GM18873 (cell line): ENCODE measurements at regions not wholly inside any gene's neighbourhood (a gene's known extent, or its start where the extent isn't known, plus 50 kb on each side); places are given as distances from the start of the nearest gene placed in this dataset.

Experiments used
- ATAC-seq: cut with Tn5 transposase; IDR thresholded peaks from one replicate; pipeline ENCODE4 v1.9.1; 2021; ENCODE audit warnings: mild to moderate bottlenecking, moderate library complexity, moderate number of reproducible peaks; ENCODE audit not compliant: unreplicated experiment, low FRiP score

DNA sequence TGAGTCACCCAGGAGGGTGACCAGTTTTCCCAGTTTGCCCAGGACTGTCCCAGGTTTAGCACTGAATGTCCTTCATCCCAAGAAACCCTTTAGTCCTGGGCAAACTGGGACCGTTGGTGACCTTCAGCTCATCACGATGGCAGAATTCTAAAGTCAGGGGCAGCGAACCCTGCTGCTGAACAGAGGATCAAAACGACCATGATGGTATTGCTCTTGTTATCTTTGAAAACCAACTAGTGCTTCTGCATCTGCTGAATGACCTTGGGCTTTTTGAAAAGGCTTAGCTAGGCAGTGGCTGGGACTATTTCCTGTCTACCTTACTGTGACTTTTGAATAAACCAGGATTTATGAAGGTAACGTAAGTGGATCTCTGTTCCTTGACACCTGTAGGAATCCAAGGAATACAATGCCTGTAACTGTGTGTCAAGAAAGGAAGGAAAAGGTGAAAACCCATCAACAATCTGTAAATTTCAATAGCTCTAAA lies 281.9 kb downstream of the SOX9 start:
- ATAC-seq, result no peak

DNA sequence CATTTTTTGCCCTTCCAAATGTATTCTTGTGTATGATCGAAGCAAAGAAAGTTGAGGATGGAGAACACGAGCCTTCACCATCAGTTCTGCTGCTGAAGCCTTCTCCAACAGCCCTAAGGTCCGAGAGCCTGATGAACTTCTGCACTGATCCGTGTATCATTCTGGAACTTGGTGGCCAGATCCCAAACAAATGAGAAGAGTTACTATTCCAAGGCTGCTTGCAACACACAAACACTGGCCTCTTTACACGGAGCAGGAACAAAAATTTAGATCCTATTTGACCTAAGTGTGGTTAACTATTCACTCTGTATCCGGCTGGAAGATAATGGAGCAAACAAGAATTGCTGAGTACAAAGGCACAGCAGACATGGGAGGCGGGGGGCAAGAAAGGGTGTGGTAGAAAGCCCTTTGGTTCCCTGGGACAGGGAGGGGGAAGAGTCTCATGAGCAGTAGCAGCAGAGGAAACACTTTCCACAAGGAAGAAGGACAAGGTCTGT lies 282.9 kb downstream of the SOX9 start:
- ATAC-seq, result no peak

GRCh38 chr17:72404872-72405271 lies 284.1 kb downstream of the SOX9 start:
- ATAC-seq, result no peak

- no peak for ATAC-seq
Measured at GRCh38 chr17:72405662-72406230, 284.9 kb downstream of the SOX9 start.

DNA sequence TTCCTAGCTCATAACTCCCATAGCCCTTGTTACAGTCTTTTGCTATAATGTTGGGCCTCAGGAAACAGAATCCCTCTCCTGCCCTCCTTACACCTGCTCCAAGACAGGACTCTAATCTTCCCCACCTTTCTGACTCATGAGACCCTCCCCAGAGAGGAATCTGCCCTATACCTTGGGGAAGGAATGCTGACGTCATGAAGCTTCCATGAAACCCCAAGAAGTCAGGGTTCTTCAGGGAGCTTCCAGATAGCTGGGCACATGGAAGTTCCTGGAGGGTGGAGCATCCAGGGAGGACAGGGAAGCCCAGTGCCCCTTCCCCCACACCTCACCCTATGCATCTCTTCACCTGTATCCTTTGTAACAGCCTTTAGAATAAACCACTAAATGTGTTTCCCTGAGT lies 285.7 kb downstream of the SOX9 start:
- no peak for ATAC-seq

DNA sequence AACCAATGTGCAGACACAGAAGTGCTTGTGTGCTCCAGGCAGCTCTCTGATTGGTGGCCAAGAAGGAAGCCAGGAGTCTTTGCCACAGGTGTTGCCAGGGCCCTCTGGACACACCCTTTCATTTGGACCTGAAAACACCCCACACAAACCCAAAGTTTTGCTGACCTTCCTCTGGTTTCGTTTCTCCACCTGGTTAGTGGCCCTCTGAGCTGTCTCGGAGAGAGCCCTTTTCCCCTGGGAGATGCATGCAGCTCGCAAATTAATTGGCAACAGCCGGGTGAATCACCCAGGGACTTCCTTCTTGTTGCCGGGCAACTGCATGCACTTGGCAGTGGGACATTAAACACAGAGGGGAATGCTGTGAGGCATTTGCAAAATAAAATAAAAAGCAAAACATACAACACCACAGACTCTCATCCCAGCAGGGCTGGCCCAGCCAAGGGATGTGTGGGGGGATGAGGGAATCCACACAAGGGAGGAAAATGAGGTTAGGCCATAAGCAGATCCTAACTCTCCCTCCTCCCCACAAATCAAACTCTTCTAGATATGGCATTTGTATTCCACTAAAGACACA lies 286.6 kb downstream of the SOX9 start:
- peak; percentile 81 for ATAC-seq

- no peak for ATAC-seq
Measured at GRCh38 chr17:72407931-72408330, 287.1 kb downstream of the SOX9 start.

- ATAC-seq, result no peak
Measured at GRCh38 chr17:72408641-72409040, 287.8 kb downstream of the SOX9 start.

DNA sequence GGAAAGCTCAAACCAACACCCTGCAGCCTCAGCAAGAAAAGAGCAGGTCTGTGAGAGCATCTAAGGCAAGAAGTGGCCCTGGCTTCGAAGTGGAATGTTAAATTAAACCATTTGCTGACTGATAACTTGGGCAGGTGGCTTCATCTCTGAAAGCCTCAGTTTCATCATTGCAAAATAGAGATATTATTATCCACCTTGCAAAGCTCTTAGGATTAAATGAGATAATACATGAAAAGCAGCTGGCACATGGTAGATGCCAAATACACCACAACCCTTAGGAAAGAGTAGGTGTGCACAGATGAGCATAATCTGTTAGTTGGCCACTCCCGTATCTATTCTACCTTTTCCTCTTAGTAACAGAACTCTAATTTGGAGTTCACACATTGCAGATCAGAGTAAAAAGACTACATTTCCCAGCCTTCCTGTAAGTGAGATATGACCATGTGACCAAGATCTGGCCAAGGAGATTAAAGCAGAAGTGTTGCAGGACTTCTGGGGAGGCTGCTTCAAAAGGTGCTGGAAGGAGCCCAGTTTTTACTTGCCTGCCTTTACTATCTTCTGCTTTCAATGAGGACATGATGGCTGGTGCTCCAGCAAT lies 288.7 kb downstream of the SOX9 start:
- ATAC-seq, result no peak

GRCh38 chr17:72411124-72411563 lies 290.3 kb downstream of the SOX9 start:
- no peak for ATAC-seq

DNA sequence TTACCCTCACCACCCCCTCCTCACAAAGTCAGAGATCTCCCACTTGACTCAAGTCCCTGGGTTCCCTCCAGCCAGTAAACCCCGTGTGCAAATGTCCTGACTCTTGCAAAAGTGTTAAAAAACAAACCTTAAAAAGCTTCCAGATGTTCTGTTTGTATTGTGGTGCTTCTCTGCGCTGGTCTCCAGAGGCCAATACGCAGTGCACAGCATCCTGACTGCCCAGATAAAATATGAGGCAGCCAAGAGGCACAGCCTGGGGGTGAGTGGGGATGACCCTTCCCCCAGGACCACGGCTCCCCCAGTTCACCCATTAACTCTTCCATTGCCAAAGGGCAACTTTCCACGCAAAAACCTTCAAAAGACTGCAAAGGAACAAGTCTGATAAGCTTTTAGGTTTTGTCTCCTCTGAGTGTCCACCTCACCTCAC lies 291.8 kb downstream of the SOX9 start:
- ATAC-seq, result no peak

DNA sequence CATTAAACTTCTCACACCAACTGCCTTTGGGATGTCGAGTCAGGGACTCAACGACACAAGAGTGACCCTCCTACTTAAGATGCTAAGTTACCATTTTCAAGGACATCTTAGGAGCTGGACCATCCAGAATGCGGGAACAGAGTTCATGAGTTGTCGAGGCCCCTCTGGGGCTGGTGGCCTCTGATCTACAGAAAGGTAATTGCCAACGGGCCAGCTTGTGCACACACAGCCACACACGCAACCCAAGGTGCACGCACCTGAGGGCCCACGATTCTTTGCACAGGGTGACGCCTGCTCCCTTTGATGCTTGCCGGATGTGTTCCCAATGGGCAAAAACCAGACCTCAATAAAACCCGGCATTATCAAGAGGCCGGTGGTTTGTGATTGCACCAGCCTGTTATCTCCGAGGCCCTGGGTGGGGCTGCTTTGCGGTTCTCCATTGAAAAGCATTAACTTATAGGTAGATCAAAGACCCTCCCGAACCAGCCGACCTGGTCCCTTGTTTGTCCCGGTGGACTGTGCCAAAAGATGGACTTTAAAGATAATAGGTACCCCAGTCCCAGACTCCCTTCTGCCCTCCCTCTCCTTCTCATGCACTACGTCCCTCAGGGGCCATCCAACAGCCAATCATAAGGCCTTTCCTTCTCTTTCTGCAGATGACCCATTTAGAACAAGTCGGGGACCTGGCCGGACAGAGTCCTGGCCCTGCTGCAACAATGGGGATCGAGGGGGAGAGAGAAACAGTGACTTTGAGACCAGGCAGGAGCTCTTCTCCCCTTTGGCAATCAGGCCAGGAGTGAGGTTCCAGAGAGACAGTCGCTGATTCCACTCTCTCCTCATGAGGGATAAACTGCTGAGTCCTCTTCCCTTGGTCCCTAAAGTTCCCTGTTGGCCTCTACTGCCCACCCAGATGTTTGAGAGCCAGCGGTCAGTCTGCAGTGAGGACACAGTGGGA lies 292.5 kb downstream of the SOX9 start:
- ATAC-seq, result no peak

- ATAC-seq, result no peak
Measured at GRCh38 chr17:72414032-72414396, 293.2 kb downstream of the SOX9 start.

DNA sequence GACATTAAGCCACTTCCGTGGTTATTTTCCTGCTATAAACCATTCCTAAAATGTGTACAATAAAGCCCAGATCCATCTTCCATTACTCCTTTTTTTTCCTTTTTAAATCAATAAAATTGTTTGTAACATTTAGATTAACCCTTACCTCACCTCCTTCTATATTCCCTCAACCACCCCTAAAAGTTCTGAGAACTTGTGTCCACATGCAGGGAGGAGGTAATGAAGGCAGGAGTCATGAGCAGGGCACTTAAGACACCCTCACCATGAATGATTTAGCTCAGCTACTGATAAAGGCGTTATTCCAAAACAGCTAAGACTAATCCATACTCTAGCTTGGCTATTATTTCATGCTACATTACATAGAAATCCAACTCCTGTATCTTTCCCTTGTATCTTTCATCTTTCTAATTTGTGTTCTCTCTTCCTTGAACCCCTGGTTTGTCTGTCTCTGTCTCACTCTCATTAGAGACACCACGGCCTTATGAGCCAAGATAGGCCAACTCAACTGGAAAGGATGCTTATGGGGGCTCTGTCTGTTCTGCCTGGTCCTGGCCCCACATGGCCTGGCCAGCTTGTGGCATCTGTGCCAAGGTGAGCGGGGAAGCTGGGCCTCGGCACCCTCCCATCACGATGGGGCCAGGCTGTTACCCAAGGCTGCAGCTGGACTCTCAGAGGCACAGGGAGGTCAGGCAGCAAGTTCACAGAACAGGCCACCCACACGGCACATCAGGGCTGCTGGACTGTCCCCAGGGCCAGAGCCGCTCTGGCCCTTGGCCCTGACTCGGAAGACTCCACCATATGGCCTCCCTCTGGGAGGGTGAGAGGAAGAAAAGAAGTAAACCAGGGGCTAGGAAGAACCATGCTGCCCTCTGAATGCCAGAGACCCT lies 294.4 kb downstream of the SOX9 start:
- no peak for ATAC-seq

DNA sequence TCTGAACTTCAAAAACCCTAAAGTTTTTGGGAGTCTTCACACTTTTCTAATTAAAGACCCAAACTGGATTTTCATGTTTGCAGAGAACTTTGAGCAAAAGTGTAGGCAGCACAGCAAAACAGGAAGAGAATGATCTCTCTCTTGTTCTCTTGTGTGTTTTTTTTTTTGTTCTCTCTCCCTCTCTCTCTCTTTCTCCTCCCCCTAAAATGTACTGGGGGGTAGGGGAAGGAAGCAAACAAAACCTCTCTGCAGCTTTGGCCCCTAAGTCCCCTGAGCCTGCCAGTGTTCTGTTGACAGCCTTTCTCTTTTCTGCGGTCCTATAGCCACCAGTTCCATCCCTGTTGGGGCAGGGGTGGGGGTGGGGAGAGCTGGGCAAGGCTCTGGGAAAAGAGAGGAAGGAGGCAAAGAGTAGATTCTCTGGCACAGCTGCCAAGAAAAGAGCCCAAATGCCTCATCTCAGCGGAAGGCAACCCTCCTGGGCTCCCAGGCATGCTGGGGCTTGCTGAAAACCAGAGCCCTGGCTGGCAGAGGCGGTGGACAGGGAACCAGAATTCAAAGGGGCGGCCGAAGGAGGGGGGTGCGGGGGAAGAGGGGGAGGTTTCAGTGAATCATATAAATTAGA lies 295.3 kb downstream of the SOX9 start:
- ATAC-seq, result no peak

- no peak for ATAC-seq
Measured at GRCh38 chr17:72416905-72417304, 296.1 kb downstream of the SOX9 start.

DNA sequence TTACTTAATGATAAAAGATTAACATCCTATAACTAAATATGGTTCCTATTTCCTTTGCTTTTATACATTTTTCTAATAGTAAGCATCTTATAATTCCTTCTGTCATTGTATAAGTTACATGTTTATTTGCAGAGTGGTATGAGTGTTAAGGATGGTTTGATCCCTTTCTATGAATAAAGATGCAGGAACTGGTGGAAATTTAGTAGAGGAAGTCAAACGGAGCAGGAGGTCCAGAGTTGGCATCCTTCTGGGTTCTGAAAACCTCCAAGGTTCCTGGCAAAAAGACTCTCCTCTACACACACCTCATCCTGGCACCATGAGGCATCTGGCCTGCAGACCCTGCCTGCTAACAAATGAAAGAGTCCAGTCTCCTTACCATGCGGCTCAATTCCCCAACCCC lies 296.8 kb downstream of the SOX9 start:
- ATAC-seq, result no peak

DNA sequence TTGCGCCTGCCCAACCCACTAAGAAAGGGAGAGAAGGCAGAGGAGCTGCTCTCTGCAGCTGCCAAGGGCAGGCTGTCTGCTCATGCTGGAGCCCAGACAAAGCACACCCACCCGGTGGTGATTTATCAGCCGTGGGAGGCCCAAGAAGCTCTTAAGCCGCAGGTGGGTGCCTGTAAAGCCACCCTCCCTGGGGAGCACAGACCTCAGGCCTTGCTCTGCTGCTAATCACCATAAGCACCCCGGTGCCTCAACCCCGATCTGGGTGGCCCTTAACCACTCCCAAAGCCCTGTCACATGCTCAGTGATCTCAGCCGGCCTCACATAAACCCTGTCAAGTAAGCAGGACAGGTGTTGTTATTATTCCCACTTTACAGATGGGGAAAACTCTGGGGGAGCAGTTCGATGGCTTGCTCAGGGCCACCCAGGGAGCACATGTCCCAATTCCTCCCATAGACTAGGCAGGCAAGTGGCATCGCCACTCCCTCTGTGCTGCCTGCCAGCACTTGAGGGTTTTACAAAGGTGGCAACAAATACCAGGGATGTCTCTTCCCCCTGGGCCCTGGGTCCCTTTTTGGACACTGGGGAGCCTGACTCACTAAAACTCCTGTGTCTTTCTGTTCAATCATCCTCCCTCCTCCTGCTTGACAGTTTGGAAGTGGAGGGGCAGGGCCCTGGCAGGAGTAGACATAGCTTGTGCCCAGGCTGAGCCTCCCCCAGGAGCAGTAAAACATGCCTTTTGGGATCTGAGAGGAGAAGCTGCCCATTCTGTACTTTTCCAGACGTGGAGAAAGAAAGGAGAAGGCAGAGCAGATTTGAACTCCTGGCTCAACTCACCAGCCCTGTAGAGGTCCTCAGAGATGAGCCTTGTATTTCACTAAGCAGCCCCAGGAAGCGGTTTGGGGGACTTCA lies 299.3 kb downstream of the SOX9 start:
- ATAC-seq, result peak; percentile 43

GRCh38 chr17:72420775-72421127 lies 299.9 kb downstream of the SOX9 start:
- no peak for ATAC-seq
